ENCODE measurements at regions not wholly inside any gene's neighbourhood (a gene's known extent, or its start where the extent isn't known, plus 50 kb on each side); places are given as distances from the start of the nearest gene placed in this dataset.

DNA sequence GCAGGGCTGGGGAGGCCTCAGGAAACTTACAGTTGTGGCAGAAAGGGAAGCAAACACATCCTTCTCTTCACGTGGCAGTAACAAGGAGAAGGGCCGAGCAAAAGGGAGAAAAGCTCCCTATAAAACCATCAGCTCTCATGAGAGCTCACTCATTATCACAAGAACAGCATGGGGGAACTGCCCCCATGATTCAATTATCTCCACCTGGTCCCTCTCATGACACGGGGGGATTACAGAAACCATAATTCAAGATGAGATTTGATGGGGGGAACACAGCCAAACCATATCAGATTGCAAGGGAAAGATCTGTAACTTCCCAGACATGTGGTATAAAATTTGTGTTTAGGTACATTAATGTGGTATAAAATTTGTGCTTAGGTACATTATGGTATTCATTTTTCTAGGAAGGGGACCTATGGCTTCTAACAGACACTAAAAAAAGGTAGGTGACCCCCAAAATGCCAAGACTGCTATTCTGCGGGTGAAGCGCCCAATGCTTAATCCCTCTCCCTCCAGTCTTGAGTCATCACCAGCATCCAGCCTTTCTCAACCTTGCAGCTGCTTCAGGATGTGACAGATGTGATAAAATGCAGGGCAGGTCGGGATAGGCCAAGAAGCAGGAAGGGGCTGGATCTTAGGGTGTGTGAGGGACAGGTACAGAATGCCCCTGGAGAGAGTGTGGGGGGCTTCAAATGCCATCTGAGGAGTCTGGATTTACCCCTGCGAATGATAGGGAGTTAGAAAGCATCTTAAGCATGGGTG lies 57.7 kb upstream of the AMPD3 start:
- H3K27ac ChIP-seq (ENCODE audit: low read length): no peak overlapping the region
- no peaks in the 10 kb centered on the region for H4K20me1 ChIP-seq (ENCODE audit: insufficient read depth, low read length)
- no peak overlapping the region for H2AFZ ChIP-seq (ENCODE audit: low read depth, low read length)
- no peak for TF ChIP-seq EZH2phosphoT487 (IDR thresholded peaks at IDR 0.05; ENCODE audit: low read depth)
- H3K9ac ChIP-seq (ENCODE audit: low read length): no peak overlapping the region
- peaks cover 18% of the 10 kb centered on the region for H3K4me1 ChIP-seq (ENCODE audit: low read length)
- H3K9me3 ChIP-seq (ENCODE audit: insufficient read depth, low read length): no peaks in the 10 kb centered on the region
- no peak overlapping the region for H3K4me2 ChIP-seq (ENCODE audit: low read length)
- no peak overlapping the region for H3K4me3 ChIP-seq (ENCODE audit: low read length)
- H3K79me2 ChIP-seq (ENCODE audit: low read length): no peaks in the 10 kb centered on the region
- no peaks in the 10 kb centered on the region for H3K36me3 ChIP-seq (replicated peaks; ENCODE audit: low read depth, low read length)
- H3K27me3 ChIP-seq (ENCODE audit: low read depth, low read length): peaks cover 18% of the 10 kb centered on the region; the same call in 1 of the 2 replicates

DNA sequence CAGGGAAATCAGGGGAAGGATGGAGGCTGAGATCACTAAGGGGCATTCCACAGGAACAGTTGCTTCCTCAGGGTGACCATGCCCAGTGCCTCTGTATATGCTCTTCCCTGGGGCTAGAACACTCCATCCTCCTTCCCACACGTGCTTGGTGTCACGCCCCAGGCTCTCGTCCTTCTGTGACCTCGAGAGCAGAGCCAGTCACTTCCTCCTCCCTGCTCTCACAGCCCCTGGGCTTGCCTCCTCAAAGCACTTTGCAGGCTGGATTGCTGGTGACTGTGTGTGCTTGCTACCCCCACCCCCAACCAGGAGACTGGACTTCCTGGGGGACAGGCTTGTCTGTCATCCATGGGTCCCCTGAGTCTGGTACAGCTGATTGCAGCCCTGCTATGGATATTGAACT lies 56.5 kb upstream of the AMPD3 start:
- Histone ChIP-seq H3K36me3 (replicated peaks; ENCODE audit: low read depth, low read length) (no peaks in the 10 kb centered on the region), H3K9me3 (ENCODE audit: insufficient read depth, low read length) (no peaks in the 10 kb centered on the region), H3K79me2 (ENCODE audit: low read length) (no peaks in the 10 kb centered on the region), H3K4me1 (ENCODE audit: low read length) (peaks cover 18% of the 10 kb centered on the region), H3K9ac (ENCODE audit: low read length) (no peak overlapping the region), H2AFZ (ENCODE audit: low read depth, low read length) (no peak overlapping the region), H3K4me2 (ENCODE audit: low read length) (peak overlapping the region; percentile 15; the same call in 1 of the 2 replicates), H3K27ac (ENCODE audit: low read length) (no peak overlapping the region), H3K4me3 (ENCODE audit: low read length) (no peak overlapping the region), H3K27me3 (ENCODE audit: low read depth, low read length) (peaks cover 17% of the 10 kb centered on the region; the same call in 1 of the 2 replicates), H4K20me1 (ENCODE audit: insufficient read depth, low read length) (no peaks in the 10 kb centered on the region)
- TF ChIP-seq EZH2phosphoT487 (IDR thresholded peaks at IDR 0.05; ENCODE audit: low read depth): no peak
- TF ChIP-seq, protein P1, sequence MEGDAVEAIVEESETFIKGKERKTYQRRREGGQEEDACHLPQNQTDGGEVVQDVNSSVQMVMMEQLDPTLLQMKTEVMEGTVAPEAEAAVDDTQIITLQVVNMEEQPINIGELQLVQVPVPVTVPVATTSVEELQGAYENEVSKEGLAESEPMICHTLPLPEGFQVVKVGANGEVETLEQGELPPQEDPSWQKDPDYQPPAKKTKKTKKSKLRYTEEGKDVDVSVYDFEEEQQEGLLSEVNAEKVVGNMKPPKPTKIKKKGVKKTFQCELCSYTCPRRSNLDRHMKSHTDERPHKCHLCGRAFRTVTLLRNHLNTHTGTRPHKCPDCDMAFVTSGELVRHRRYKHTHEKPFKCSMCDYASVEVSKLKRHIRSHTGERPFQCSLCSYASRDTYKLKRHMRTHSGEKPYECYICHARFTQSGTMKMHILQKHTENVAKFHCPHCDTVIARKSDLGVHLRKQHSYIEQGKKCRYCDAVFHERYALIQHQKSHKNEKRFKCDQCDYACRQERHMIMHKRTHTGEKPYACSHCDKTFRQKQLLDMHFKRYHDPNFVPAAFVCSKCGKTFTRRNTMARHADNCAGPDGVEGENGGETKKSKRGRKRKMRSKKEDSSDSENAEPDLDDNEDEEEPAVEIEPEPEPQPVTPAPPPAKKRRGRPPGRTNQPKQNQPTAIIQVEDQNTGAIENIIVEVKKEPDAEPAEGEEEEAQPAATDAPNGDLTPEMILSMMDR (IDR thresholded peaks at IDR 0.05; ENCODE audit: low read depth, low read length): no peak

DNA sequence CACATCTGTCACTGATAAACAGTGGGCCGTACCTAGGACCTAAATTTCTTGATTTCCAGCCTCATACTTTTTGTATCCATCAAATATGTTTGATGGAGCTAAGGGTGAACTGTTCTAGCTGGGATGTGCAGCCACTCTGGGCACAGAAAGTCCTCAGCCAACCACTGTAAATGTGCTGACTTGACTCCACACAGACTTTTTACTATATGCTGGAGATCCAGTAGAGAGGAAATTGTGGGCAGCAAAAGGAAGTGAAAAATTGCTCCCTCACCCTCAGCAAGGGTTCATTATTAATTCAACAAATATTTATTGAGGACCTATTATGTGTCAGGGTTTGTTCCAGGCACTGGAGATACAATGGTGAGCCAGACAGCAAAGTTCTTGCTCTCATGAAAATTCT lies 54.2 kb upstream of the AMPD3 start:
- Histone ChIP-seq H4K20me1 (ENCODE audit: insufficient read depth, low read length) (no peaks in the 10 kb centered on the region), H2AFZ (ENCODE audit: low read depth, low read length) (no peak overlapping the region), H3K27ac (ENCODE audit: low read length) (no peak overlapping the region), H3K36me3 (replicated peaks; ENCODE audit: low read depth, low read length) (no peaks in the 10 kb centered on the region), H3K79me2 (ENCODE audit: low read length) (no peaks in the 10 kb centered on the region), H3K9ac (ENCODE audit: low read length) (no peak overlapping the region), H3K27me3 (ENCODE audit: low read depth, low read length) (peaks cover 17% of the 10 kb centered on the region; the same call in 1 of the 2 replicates), H3K4me1 (ENCODE audit: low read length) (peaks cover 18% of the 10 kb centered on the region), H3K9me3 (ENCODE audit: insufficient read depth, low read length) (no peaks in the 10 kb centered on the region), H3K4me2 (ENCODE audit: low read length) (no peak overlapping the region), H3K4me3 (ENCODE audit: low read length) (no peak overlapping the region)
- no peak for TF ChIP-seq EZH2phosphoT487 (IDR thresholded peaks at IDR 0.05; ENCODE audit: low read depth)
- TF ChIP-seq, protein P1 (IDR thresholded peaks at IDR 0.05; ENCODE audit: low read depth, low read length): no peak

DNA sequence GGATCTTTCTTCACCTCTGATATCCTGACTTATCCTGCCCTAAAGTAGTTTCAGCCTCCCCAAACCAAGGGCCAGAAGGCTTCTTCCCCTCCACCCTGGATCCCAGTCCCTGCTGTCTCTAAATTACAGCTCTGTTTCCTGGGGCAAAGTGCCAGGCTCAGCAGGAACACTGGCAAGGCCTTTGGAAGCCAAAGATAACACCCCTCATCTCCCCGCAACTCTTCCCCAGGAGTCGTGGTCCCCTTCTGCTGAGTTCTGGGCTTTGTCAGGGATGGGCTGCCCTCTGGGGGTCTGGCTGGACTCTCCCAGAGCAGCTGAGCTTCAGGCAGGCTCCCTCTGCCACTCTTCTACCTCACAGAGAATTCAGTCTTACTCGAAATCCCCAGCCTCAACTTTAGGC lies 53.8 kb upstream of the AMPD3 start:
- Histone ChIP-seq H3K9ac (ENCODE audit: low read length) (no peak overlapping the region), H3K9me3 (ENCODE audit: insufficient read depth, low read length) (no peaks in the 10 kb centered on the region), H3K79me2 (ENCODE audit: low read length) (no peaks in the 10 kb centered on the region)

More for the DNA sequence above, 53.8 kb upstream of the AMPD3 start:
- Histone ChIP-seq H4K20me1 (ENCODE audit: insufficient read depth, low read length) (no peaks in the 10 kb centered on the region), H3K27ac (ENCODE audit: low read length) (no peak overlapping the region), H2AFZ (ENCODE audit: low read depth, low read length) (no peak overlapping the region), H3K36me3 (replicated peaks; ENCODE audit: low read depth, low read length) (no peaks in the 10 kb centered on the region), H3K27me3 (ENCODE audit: low read depth, low read length) (peaks cover 17% of the 10 kb centered on the region; the same call in 1 of the 2 replicates), H3K4me3 (ENCODE audit: low read length) (no peak overlapping the region), H3K4me1 (ENCODE audit: low read length) (peaks cover 18% of the 10 kb centered on the region), H3K4me2 (ENCODE audit: low read length) (no peak overlapping the region)
- TF ChIP-seq, protein P1 (IDR thresholded peaks at IDR 0.05; ENCODE audit: low read depth, low read length): no peak
- no peak for TF ChIP-seq EZH2phosphoT487 (IDR thresholded peaks at IDR 0.05; ENCODE audit: low read depth)

Data from OCI-LY3 (cell line).